ENCODE measurements at regions not wholly inside any gene's neighbourhood (a gene's known extent, or its start where the extent isn't known, plus 50 kb on each side); places are given as distances from the start of the nearest gene placed in this dataset.

GRCh38 chr4:110309675-110310074 lies 111.3 kb upstream of the ELOVL6 start:
- H3K9me3 ChIP-seq (ENCODE audit: control insufficient read depth, insufficient read depth, low read depth, low read length): no peaks in the 10 kb centered on the region
- no peaks in the 10 kb centered on the region for H3K36me3 ChIP-seq (ENCODE audit: control insufficient read depth in 2 of 2, insufficient read depth in 1 of 2, low read length in 2 of 2)
- ChIA-PET POLR2A (no interaction called here), CTCF (interaction anchor here (0.7 kb wide), 1 partner anchor 200 kb away, joined by 3 read pairs; no protein-coding TSS in a partner anchor)
- TF ChIP-seq ZNF600 (tag by site-specific recombination; IDR thresholded peaks at IDR 0.05) (no peak), ZNF518A (tag by site-specific recombination; conservative IDR thresholded peaks at IDR 0.05; ENCODE audit: low read depth) (no peak), ZNF23 (tag by site-specific recombination; IDR thresholded peaks at IDR 0.05; ENCODE audit: borderline replicate concordance) (no peak), ZBTB17 (tag by site-specific recombination; IDR thresholded peaks at IDR 0.05) (no peak), ZBTB1 (tag by site-specific recombination; IDR thresholded peaks at IDR 0.05) (no peak), ZNF426 (tag by site-specific recombination; IDR thresholded peaks at IDR 0.05) (no peak), YY2 (tag by site-specific recombination; IDR thresholded peaks at IDR 0.05) (no peak), HOXA7 (CRISPR knock-in tag; IDR thresholded peaks at IDR 0.05; ENCODE audit: borderline replicate concordance) (no peak)
- no peaks in the 10 kb centered on the region for H3K4me1 ChIP-seq (ENCODE audit: control insufficient read depth, insufficient read depth, low read length)
- H3K27ac ChIP-seq (ENCODE audit: extremely low read depth, low read depth, low read length): no peak overlapping the region
- no peak overlapping the region for H3K4me3 ChIP-seq (ENCODE audit: low read depth, low read length)

- no peaks in the 10 kb centered on the region for H3K4me1 ChIP-seq (ENCODE audit: control insufficient read depth, insufficient read depth, low read length)
- H3K27ac ChIP-seq (ENCODE audit: extremely low read depth, low read depth, low read length): no peak overlapping the region
- no peaks in the 10 kb centered on the region for H3K36me3 ChIP-seq (ENCODE audit: control insufficient read depth in 2 of 2, insufficient read depth in 1 of 2, low read length in 2 of 2)
- CTCF ChIA-PET: interaction anchor here (0.7 to 3.0 kb wide), 2 partner anchors 9 to 299 kb away, joined by 3 to 11 read pairs; no protein-coding TSS in a partner anchor
- POLR2A ChIA-PET: no interaction called here
- H3K9me3 ChIP-seq (ENCODE audit: control insufficient read depth, insufficient read depth, low read depth, low read length): no peaks in the 10 kb centered on the region
- H3K4me3 ChIP-seq (ENCODE audit: low read depth, low read length): no peak overlapping the region
- TF ChIP-seq ZNF560 (tag by site-specific recombination; IDR thresholded peaks at IDR 0.05; ENCODE audit: borderline replicate concordance) (no peak), KLF7 (tag by site-specific recombination; IDR thresholded peaks at IDR 0.05; ENCODE audit: borderline replicate concordance) (no peak), ZNF585B (tag by site-specific recombination; IDR thresholded peaks at IDR 0.05) (no peak), BCL6B (tag by site-specific recombination; IDR thresholded peaks at IDR 0.05) (no peak), ZNF280C (tag by site-specific recombination; IDR thresholded peaks at IDR 0.05) (no peak), PRDM10 (tag by site-specific recombination; IDR thresholded peaks at IDR 0.05) (no peak), ZFHX2 (tag by site-specific recombination; conservative IDR thresholded peaks at IDR 0.05) (no peak), ZNF677 (tag by site-specific recombination; IDR thresholded peaks at IDR 0.05) (no peak), ATF2 (tag by site-specific recombination; IDR thresholded peaks at IDR 0.05; ENCODE audit: low read depth) (no peak), ZNF792 (tag by site-specific recombination; IDR thresholded peaks at IDR 0.05) (no peak), ZNF624 (tag by site-specific recombination; IDR thresholded peaks at IDR 0.05) (no peak), ZNF785 (tag by site-specific recombination; IDR thresholded peaks at IDR 0.05) (no peak)
Observed at GRCh38 chr4:110306303-110306702, 107.9 kb upstream of the ELOVL6 start.
